Stimulated activated naive CD8-positive, alpha-beta T cell treated with anti-CD3 and anti-CD28 coated beads, Interleukin-15, amount 100 ng/mL, for 72 hours (primary cell): ENCODE measurements at regions not wholly inside any gene's neighbourhood (a gene's known extent, or its start where the extent isn't known, plus 50 kb on each side); places are given as distances from the start of the nearest gene placed in this dataset.
A peak's percentile ranks its signal among the peaks of the same experiment; 100 is the strongest.

ENCODE experiments used
- ATAC-seq: fragments of 150-1000 bp; cut with Tn5 transposase; 2 replicates; pipeline ENCODE4 v1.10.0; 2021; ENCODE audit warnings: mild to moderate bottlenecking, moderate library complexity
- DNase-seq, 2 donors: peaks; one replicate each; pipeline ENCODE4 v3.0.0; 2021 to 2022
- H3K27ac Mint-ChIP-seq, 2 donors: one replicate each; pipeline ENCODE4 v1.8.0; 2022; ENCODE audit warnings: mild to moderate bottlenecking in 2 of 2, mixed read lengths in 2 of 2, moderate library complexity in 2 of 2
- H3K27me3 Mint-ChIP-seq: one replicate; pipeline ENCODE4 v1.8.0; 2022; ENCODE audit warnings: mixed read lengths
- H3K4me1 Mint-ChIP-seq: one replicate; pipeline ENCODE4 v1.8.0; 2022; ENCODE audit warnings: mild to moderate bottlenecking, mixed read lengths
- H3K4me3 Mint-ChIP-seq, 2 donors: one replicate each; pipeline ENCODE4 v1.8.0; 2022; ENCODE audit warnings: mild to moderate bottlenecking in 2 of 2, mixed read lengths in 2 of 2, moderate library complexity in 1 of 2
- H3K9me3 Mint-ChIP-seq, 2 donors: one replicate each; pipeline ENCODE4 v1.8.0; 2022; ENCODE audit warnings: mixed read lengths in 2 of 2

DNA sequence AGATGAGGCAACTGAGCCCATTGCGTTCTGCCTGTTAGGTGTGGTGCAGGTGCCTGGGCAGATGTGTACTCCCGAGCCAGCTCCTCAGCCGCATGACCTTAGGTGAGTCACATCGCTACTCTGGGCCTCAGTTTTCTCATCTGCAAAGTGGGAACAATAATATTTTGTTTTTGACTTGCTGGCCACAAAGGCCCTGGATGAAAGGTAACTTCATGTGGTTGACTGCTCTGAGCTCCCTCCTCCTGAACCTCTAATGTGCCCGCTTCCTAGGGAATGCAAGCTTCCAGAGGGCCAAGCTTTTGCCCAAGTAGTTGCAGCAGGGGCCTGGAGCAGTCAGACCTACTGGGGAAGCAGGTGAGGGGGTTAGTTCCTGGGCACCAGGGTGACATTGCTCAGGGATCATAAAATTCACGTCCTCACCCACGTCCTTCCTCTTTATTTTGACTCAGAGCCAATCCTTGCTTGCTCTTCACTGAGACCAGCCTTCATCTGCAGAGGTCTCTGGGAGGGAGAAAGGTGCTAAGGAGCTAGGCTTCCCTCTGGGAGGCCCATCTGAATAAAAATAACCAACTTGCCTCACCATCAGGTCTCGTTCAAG lies 149.0 kb upstream of the TLE3 start:
- Mint-ChIP-seq H3K27ac (peak overlapping the region in 1 of 2 donors; percentile 14), H3K4me3 (peak overlapping the region in 1 of 2 donors; percentile 26), H3K4me1 (peaks cover 81% of the 10 kb centered on the region), H3K27me3 (peaks cover 18% of the 10 kb centered on the region), H3K9me3 (no peaks in the 10 kb centered on the region)
- ATAC-seq (no peak), DNase-seq (no peak)

DNA sequence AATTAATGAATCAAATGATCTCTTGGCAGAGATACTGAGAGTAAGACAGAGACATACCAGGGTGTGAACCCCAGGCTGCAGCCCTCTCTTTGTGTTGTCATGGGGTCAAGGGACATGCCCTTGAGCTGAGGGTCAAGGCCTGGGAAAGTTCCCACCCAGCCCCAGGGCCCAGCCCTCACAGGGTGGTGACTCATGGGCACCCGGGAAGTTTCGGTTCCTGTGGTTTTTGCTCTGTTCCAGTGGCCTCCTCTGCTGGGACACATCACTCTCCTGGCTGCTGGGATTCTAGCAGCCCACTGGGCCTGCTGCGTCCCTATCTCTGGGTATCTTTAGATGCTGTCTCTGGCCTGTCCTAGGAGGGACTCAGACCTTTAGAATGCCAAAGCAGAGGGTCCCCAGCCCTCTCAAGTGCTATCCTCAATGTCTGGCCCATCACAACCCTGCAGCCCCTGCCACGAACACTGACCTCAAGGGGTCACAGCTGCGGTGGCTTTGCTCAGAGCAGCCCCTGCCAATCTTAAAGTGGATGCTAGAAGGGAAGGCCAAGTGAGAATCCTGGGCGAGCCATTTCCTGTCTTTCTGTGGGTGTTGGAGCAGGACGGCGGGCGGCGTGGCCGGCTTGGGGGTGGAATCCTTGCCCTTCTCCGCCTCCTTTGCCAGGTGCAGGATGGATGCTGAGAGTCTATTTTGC lies 148.4 kb upstream of the TLE3 start:
- DNase-seq (no peak), ATAC-seq (no peak)
- H3K4me3 Mint-ChIP-seq: no peak overlapping the region
- H3K27ac Mint-ChIP-seq: no peak overlapping the region
- H3K9me3 Mint-ChIP-seq: no peaks in the 10 kb centered on the region
- peaks cover 12% of the 10 kb centered on the region for H3K27me3 Mint-ChIP-seq
- H3K4me1 Mint-ChIP-seq: peaks cover 83% of the 10 kb centered on the region

DNA sequence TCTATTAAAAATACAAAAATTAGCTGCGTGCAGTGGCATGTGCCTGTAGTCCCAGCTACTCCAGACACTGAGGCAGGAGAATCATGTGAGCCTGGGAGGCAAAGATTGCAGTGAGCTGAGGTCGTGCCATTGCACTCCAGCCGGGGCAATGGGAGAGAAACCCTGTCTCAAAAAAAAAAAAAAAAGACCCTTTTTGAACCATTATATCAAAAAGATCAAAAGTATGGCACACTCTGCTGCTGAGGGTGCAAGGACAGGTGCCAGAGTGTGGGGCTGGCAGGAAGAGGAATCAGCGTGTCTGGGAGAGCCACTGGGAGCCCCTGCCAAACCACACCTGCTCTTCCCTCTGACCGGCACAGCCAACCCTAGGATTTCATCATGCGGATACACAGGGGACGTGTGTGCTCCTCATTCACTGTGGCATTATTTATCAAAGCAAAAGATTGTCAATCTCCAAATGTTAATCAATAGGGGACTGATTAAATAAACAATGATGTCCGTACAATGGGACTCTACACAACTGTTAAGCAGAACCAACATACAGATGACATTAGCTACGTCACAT lies 147.3 kb upstream of the TLE3 start:
- DNase-seq: no peak
- Mint-ChIP-seq H3K4me3 (no peak overlapping the region), H3K4me1 (peaks cover 89% of the 10 kb centered on the region), H3K9me3 (no peaks in the 10 kb centered on the region), H3K27ac (no peak overlapping the region), H3K27me3 (peaks cover 1% of the 10 kb centered on the region)
- ATAC-seq: no peak

DNA sequence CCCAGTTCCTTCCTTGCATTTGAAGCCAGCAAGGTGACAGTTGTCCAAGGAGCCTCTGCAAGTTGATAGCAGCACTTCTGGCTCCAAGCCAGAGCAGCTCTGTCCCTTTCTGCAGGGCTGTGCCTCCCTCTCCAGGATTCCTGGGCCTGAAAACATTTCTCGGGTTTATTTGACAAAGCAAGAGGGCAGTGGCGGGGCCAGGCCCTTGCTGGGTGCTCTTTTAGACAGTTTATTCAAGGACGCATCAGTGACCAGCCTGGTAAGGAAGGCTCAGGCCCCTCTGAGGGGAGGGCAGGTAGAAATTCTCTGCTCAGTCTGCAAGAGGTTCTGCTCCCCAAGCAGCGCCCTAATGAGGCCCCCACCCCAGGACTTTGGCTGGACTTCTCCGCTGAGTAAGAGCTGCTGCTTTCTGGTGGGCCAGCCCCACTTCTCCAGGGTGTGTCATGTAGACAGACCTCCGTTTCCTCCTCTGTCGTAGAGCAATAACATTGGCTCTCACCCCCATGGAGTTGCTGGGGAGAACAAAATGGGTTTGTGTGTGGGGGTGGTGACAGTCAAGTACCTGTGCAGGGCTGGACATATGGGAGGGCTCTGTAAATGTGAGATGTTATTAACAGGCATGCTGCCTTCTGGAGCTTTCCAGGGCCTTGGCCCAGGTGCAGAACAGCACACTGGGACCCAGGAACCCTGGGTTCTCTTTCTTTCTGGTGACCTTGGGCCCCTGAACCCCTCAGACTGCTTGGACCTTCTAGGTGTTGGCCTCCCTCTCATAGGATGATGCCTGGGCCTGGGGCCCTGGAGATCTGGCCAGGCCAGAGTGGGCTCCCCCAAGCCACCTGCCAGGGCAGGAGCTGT lies 146.2 kb upstream of the TLE3 start:
- no peaks in the 10 kb centered on the region for H3K27me3 Mint-ChIP-seq
- ATAC-seq (no peak), DNase-seq (no peak)
- H3K4me3 Mint-ChIP-seq: no peak overlapping the region
- H3K4me1 Mint-ChIP-seq: peaks cover 97% of the 10 kb centered on the region
- H3K9me3 Mint-ChIP-seq: no peaks in the 10 kb centered on the region
- H3K27ac Mint-ChIP-seq: no peak overlapping the region

DNA sequence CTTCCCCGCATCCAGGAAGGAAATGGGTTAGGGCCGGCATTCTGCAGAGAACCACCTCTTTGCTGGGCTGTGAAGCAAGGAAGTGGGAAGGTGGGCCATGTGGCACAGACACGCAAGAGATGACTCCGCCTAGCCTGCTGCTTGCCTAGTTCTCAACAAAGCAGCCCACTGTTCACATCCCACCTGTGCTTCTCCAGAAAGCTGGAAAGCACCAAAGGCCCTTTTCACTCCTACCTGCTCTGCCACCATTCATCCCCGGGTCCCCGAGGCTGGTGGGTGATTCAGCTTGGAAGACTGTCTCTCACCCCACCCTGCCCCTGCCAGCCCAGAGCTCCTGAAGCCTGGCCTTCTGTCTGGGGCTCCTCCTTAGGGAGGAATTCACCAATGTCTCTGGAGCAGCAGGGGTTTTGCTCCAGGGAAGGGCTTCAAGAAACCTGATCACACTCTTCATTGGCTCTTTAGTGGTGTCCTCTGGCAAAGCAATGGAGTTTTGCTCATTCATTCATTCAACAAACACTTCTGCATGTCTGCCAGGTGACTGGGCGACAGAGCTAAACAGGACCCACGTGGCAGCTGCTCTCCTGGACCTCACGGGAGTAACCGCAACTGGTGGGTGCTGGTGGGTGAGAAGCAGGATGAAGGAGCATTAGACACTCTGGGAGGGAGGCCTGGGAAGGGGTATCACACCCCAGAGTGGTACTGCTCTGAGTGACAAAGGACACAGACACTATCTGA lies 145.4 kb upstream of the TLE3 start:
- Mint-ChIP-seq H3K27ac (no peak overlapping the region), H3K27me3 (peaks cover 5% of the 10 kb centered on the region), H3K9me3 (peaks cover 0 to 3% of the 10 kb centered on the region in 2 donors), H3K4me3 (peak overlapping the region in 1 of 2 donors; percentile 9), H3K4me1 (peaks cover 94% of the 10 kb centered on the region)
- no peak for DNase-seq
- no peak for ATAC-seq

DNA sequence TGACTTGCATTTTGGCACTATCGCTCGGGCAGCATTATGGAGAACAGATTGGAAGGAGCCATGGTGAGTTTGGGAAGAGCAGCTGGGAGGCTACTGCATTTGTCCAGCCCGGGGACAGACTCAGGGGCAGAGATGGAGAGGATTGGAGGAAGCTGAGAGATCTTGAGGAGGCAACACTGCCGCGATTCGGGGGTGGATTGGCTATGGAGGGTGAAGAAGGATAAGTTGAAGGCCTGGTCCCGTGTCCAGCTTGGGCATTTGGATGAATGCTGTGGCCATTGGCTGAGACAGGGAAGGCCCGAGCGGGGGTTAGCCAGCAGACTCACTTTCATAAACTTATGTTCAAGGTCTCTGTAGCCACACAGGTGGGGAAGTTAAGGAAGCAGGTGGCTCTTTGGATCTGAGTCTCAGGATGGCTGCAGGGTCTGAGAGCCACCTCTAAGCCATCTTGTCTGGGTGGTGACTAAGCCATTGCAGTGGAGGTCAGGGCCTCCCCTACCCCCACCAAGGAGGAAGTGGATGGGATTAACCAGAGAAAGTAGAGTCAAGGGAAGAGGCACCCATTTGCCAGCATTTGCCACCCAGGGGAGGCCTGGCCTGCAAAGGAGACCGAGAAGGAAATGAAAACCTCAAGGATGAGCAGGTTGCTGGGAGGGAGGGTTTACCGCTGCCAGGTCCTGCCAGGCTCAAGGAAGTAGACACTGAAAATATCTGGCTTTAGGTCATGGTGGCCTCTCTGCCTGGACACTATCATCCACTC lies 144.0 kb upstream of the TLE3 start:
- Mint-ChIP-seq H3K4me1 (peaks cover 94% of the 10 kb centered on the region), H3K27ac (no peak overlapping the region), H3K27me3 (peaks cover 18% of the 10 kb centered on the region), H3K9me3 (peaks cover 0 to 6% of the 10 kb centered on the region in 2 donors), H3K4me3 (no peak overlapping the region)
- DNase-seq (no peak), ATAC-seq (no peak)

DNA sequence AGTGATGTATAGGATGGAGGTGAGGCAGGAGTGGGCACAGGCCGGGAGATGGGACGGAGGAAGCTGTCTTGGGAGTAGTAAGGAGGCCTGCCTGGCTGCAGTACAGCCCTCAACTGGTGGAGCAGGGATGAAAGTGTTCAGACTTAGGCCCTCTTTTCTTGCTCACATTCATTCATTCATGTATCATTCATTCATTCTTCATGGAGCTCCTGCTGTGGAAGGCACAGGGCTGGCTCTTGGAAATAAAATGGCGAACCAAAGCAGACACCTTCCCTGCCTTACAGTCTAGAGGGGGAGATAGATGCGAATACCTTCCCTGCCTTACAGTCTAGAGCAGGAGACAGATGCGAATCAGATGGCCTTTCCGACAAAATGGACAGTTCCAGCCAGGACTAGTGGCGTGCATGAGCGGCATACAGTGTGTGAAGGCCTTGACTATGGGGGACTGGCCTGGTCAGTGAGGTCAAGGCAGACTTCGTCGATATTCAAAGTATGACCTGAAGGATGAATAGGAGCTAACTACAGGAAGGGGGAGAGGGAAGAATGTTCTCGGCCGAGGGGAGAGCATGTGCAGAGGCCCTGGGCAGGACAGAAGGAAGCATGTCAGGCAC lies 143.2 kb upstream of the TLE3 start:
- H3K27me3 Mint-ChIP-seq: peaks cover 21% of the 10 kb centered on the region
- no peak for DNase-seq
- H3K4me3 Mint-ChIP-seq: no peak overlapping the region
- peaks cover 0 to 6% of the 10 kb centered on the region in 2 donors for H3K9me3 Mint-ChIP-seq
- peaks cover 94% of the 10 kb centered on the region for H3K4me1 Mint-ChIP-seq
- ATAC-seq: no peak
- H3K27ac Mint-ChIP-seq: peak overlapping the region in 1 of 2 donors; percentile 23

DNA sequence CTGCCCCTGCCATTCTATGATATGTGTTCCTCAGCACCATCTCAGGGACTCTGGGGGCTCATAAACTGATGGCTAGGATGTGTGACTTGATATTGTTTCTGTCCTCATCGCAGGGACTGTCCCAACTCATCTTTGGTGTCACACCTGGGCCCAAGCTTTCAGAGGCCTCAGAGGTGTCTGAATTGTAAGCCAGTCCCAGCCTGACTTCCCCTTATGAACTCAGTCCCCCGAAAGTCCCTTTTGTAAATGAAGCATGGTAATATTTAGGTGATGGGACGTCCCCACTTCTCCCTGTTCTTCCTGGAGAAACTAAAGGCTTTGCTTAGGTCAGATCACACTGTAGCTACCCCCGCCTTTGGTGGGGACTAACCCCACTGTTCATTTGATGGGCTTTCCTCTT lies 142.4 kb upstream of the TLE3 start:
- Mint-ChIP-seq H3K27me3 (peaks cover 25% of the 10 kb centered on the region), H3K4me3 (peak overlapping the region in 1 of 2 donors; percentile 22), H3K4me1 (peaks cover 90% of the 10 kb centered on the region), H3K27ac (no peak overlapping the region), H3K9me3 (peaks cover 0 to 6% of the 10 kb centered on the region in 2 donors)
- DNase-seq: peak; percentile 46 to 76
- ATAC-seq: peak; percentile 94

DNA sequence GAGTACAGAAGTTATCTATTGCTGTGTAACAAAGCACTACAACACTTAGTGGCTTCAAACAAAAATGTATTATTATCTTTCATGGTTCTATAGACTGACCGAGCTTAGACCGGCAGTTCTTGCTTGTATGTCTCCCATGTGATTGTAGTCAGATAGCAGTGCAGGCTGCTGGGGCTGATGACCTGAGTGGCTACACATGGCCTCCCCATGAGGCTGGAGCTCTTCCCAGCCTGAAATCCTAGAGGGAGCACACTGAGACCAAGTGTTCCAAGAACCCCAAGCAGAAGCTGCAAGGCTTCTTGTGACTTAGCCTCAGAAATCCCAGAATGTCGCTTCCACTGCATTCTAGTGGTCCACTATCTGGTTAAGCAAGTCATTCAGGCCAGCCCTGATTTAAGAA lies 141.2 kb upstream of the TLE3 start:
- DNase-seq (no peak), ATAC-seq (no peak)
- no peak overlapping the region for H3K4me3 Mint-ChIP-seq
- peaks cover 29% of the 10 kb centered on the region for H3K27me3 Mint-ChIP-seq
- H3K27ac Mint-ChIP-seq: no peak overlapping the region
- H3K4me1 Mint-ChIP-seq: peaks cover 93% of the 10 kb centered on the region
- H3K9me3 Mint-ChIP-seq: peaks cover 0 to 6% of the 10 kb centered on the region in 2 donors

DNA sequence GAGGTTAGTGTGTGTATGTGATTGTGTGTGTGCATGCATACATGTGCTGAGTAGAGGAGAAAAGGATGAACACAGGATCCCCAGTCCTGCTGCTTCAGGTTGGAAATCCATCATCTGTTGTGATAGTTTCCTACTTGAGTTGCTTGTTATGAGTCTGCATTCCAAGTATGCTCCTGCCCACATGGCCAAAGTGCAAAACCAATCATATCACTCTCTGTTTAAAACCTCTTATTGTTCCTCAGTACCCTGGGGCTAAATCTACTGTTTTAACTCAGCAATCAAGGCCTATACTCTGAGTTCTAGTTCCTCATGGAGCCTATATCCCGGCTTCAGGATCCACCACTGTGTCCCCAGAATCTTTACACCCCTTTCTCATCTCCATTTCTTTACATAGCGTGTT lies 139.9 kb upstream of the TLE3 start:
- H3K4me1 Mint-ChIP-seq: peaks cover 81% of the 10 kb centered on the region

GRCh38 chr15:70236341-70237086 lies 138.8 kb upstream of the TLE3 start:
- no peak overlapping the region for H3K4me3 Mint-ChIP-seq
- H3K9me3 Mint-ChIP-seq: peaks cover 16% of the 10 kb centered on the region in 2 donors
- DNase-seq: peak in 1 of 2 donors; percentile 46
- peaks cover 37% of the 10 kb centered on the region for H3K27me3 Mint-ChIP-seq
- H3K27ac Mint-ChIP-seq: no peak overlapping the region
- H3K4me1 Mint-ChIP-seq: peaks cover 80% of the 10 kb centered on the region
- ATAC-seq: peak; percentile 72

More for the DNA sequence above, 139.9 kb upstream of the TLE3 start:
- no peak for ATAC-seq
- H3K4me3 Mint-ChIP-seq: no peak overlapping the region
- peaks cover 6% of the 10 kb centered on the region in 2 donors for H3K9me3 Mint-ChIP-seq
- peaks cover 37% of the 10 kb centered on the region for H3K27me3 Mint-ChIP-seq
- no peak overlapping the region for H3K27ac Mint-ChIP-seq
- DNase-seq: no peak

DNA sequence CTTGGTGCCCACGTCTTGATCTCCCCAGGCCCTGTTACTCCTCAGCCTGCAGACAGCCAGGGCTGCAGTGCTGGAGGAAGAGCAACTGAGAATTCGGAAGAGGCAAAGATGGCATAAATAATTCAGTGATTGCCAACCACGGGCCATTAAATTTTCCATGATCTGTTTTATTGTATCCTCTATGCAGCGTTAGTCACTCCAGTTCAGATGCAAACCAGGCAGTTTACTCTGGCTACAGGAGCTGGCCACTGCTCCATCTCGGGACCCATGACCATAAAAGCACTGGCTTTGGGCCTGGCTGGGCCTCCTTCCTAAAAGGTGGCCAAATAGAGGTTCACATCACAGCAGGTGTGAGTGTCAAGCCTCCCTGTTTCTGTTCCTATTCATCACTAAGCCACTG lies 137.6 kb upstream of the TLE3 start:
- Mint-ChIP-seq H3K9me3 (peaks cover 19 to 22% of the 10 kb centered on the region in 2 donors), H3K4me3 (no peak overlapping the region), H3K27ac (peak overlapping the region in 1 of 2 donors; percentile 24), H3K4me1 (peaks cover 68% of the 10 kb centered on the region), H3K27me3 (peaks cover 37% of the 10 kb centered on the region)
- no peak for DNase-seq
- no peak for ATAC-seq

DNA sequence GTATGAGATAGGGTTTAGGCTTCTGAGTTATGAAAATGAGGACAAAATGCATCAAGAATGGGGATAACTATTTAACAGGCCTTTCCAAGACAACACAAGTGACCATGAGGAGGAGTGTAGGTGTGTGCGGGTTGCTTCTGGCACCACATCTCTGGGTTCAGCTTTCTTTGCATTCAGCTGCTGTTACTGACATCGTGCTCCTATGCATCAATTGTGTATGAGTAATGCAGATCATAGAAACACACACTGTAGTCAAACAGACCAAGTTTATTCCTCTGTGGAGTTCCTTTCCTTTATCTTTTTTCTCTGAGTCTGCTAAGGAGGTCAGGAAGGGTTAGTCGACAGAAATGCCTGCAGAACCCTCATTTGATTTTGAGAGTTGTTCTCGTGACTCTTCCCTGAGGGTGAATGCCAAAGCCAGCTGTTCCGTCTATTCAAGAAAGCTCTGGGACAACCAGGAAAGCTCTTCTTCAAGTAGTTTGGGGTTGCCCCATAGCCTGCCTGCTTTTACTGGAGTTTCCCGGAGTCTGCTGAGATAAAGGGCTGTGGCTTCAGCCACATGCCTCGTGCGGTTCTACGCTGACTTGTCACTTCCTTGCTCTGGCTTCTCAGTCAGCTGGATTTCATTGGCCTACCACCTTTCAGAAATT lies 136.7 kb upstream of the TLE3 start:
- no peak overlapping the region for H3K27ac Mint-ChIP-seq
- ATAC-seq (peak; percentile 69), DNase-seq (peak in 1 of 2 donors; percentile 38)
- peaks cover 27 to 31% of the 10 kb centered on the region in 2 donors for H3K9me3 Mint-ChIP-seq
- H3K27me3 Mint-ChIP-seq: peaks cover 37% of the 10 kb centered on the region
- H3K4me3 Mint-ChIP-seq: peak overlapping the region; percentile 25 to 49
- peaks cover 59% of the 10 kb centered on the region for H3K4me1 Mint-ChIP-seq
